HFF-Myc (cell line): ENCODE measurements at regions not wholly inside any gene's neighbourhood (a gene's known extent, or its start where the extent isn't known, plus 50 kb on each side); places are given as distances from the start of the nearest gene placed in this dataset.

Experiments used
- DNase-seq: peaks from one replicate; pipeline ENCODE4 v3.0.0-alpha.2; 2011; ENCODE audit warnings: low read depth; ENCODE audit errors: extremely low read depth
- H3K4me3 ChIP-seq: replicated peaks from 2 replicates; pipeline ENCODE4 v1.5.1; 2011; ENCODE audit warnings: low read depth, mild to moderate bottlenecking, control low read depth, low read length
- CTCF ChIP-seq: IDR thresholded peaks from 2 replicates; pipeline ENCODE4 v1.5.1; 2012; ENCODE audit warnings: mild to moderate bottlenecking, low read depth, low read length, control low read depth; ENCODE audit errors: missing control alignments

- DNase-seq: no peak
- TF ChIP-seq CTCF: no peak
- H3K4me3 ChIP-seq: no peak overlapping the region
Measured at GRCh38 chr2:140011287-140011686, 1231.1 kb upstream of the NXPH2 start.

GRCh38 chr2:140002110-140002509, 1221.9 kb upstream of the NXPH2 start:
- DNase-seq: no peak
- TF ChIP-seq CTCF: no peak
- H3K4me3 ChIP-seq: no peak overlapping the region

DNA sequence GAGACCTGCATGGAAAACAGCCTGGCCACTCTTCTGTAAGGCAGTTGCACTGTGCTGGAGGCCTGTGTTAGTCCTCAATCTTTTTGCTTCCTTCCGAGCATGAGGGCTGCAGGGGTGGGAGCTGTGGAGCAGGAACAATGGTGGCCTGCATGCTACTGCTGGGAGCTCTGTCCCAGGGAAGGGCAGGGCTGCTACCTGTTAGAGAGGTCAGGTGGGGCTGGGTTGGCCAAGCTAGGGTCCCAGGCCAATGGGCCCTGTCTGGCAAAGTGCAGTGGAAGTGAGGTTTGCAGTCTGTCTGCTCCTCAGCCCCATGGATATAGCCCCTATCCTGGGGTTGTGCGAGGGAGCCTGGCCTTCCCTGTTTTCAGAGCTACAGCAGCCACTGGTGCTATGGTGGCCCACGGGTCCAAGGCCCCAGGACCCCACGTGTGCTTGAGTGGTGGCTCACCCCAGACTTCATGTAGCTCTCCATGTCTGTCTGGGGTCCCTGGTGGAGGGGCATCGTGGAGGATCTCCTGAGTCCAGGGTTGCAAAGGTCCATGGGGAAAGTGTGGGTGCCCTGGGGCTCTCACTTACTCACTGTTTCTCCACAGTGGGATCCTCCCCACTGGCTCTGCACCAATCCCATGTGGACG, 1212.6 kb upstream of the NXPH2 start:
- no peak for TF ChIP-seq CTCF
- H3K4me3 ChIP-seq: no peak overlapping the region
- DNase-seq: no peak

DNA sequence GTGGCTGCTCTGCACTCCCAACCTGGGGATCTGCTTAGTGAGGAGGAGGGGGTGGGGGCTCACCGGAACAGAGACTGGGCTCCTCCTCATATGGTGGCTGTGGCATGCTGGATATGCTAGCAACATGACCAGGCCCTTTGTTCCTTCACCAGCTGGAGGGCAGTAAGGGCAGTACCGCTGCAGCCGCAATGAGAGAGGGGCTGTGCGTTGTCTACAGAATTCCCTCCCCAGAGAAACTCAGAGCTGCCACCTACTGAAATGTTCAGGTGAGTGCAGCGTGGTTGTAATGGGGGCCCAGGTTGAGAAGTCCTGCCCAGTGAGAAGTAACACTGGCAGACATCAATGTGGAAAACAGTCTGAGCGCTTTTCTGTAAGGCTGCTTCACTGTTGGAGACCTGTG, 1211.9 kb upstream of the NXPH2 start:
- no peak for DNase-seq
- H3K4me3 ChIP-seq: no peak overlapping the region
- TF ChIP-seq CTCF: no peak

- no peak for DNase-seq
- no peak for TF ChIP-seq CTCF
- H3K4me3 ChIP-seq: no peak overlapping the region
Measured at GRCh38 chr2:139990646-139991335, 1210.6 kb upstream of the NXPH2 start.

GRCh38 chr2:139969323-139969722, 1189.1 kb upstream of the NXPH2 start:
- H3K4me3 ChIP-seq: no peak overlapping the region
- no peak for TF ChIP-seq CTCF
- DNase-seq: no peak
